Endothelial cell of umbilical vein (primary cell): ENCODE measurements at regions not wholly inside any gene's neighbourhood (a gene's known extent, or its start where the extent isn't known, plus 50 kb on each side); places are given as distances from the start of the nearest gene placed in this dataset.

Experiments used
- BruUV-seq: library from RNA; stranded (reverse); fragments of 400-500 nt; replicated peaks from 2 replicates; lab custom pipeline; 2021; lab: Mats Ljungman, UMichigan
- CTCF ChIA-PET: fragments of 300-600, 350-600 bp; sonication (Branson Sonifier 250); formaldehyde crosslinking; loops from one replicate; lab custom pipeline; 2021; ENCODE audit warnings: antibody characterized with exemption, inconsistent platforms; lab: Charles Lee
- POLR2A ChIA-PET: fragments of 300-600, 350-600 bp; sonication (Branson Sonifier 250); formaldehyde crosslinking; loops from one replicate; lab custom pipeline; 2021; ENCODE audit warnings: antibody characterized with exemption, inconsistent platforms; lab: Charles Lee
- DNase-seq: peaks from one replicate; pipeline ENCODE4 v3.0.0-alpha.2; 2011; ENCODE audit warnings: low read depth, low spot score
- FAIRE-seq: peaks from 2 replicates; lab custom pipeline; 2011; peaks lifted over from hg19 to GRCh38; lab: Jason Lieb, UNC
- H2AFZ ChIP-seq: 2 replicates; pipeline ENCODE4 v1.6.0; 2012; ENCODE audit warnings: low read depth, low read length, control low read depth, inconsistent platforms
- H3K27ac ChIP-seq: 2 replicates; pipeline ENCODE4 v1.5.1; 2011; ENCODE audit warnings: low read depth, mild to moderate bottlenecking, control low read depth, low read length, moderate library complexity; ENCODE audit not compliant: insufficient read depth
- H3K27me3 ChIP-seq, 2 experiments: 2 replicates each; pipeline versions ENCODE4 v1.6.0 to v1.6.1; 2011; ENCODE audit warnings: low read length in 2 of 2, mixed read lengths in 1 of 2; ENCODE audit not compliant: control insufficient read depth in 2 of 2, insufficient read depth in 2 of 2
- H3K36me3 ChIP-seq, 2 experiments: 2 replicates in 1 of 2; 3 replicates in 1 of 2; pipeline ENCODE4 v1.5.1; 2011; ENCODE audit warnings: low read length in 2 of 2, mild to moderate bottlenecking in 1 of 2, moderate library complexity in 1 of 2; ENCODE audit not compliant: control insufficient read depth in 2 of 2, insufficient read depth in 2 of 2; ENCODE audit errors: extremely low read depth in 1 of 2
- H3K4me1 ChIP-seq: 3 replicates; pipeline ENCODE4 v1.5.1; 2011; ENCODE audit warnings: mild to moderate bottlenecking, low read length; ENCODE audit not compliant: control insufficient read depth, insufficient read depth; ENCODE audit errors: extremely low read depth
- H3K4me2 ChIP-seq: 2 replicates; pipeline ENCODE4 v1.6.1; 2011; ENCODE audit warnings: low read length, control low read depth, mixed read lengths; ENCODE audit not compliant: insufficient read depth
- H3K4me3 ChIP-seq, 3 experiments: fragments of 200-600 bp in 1 of 3; sonication (generic), shearing (Covaris generic) in 1 of 3; replicated peaks in 1 of 3; 2 replicates each; pipeline ENCODE4 v1.5.1; 2011 to 2016; ENCODE audit warnings: control low read depth in 3 of 3, low read length in 3 of 3, mild to moderate bottlenecking in 2 of 3, inconsistent platforms in 1 of 3, low read depth in 1 of 3, moderate library complexity in 1 of 3; ENCODE audit not compliant: insufficient read depth in 1 of 3
- H3K79me2 ChIP-seq: 2 replicates; pipeline ENCODE4 v1.6.0; 2012; ENCODE audit warnings: low read length, inconsistent platforms; ENCODE audit not compliant: control insufficient read depth, insufficient read depth
- H3K9ac ChIP-seq: replicated peaks from 2 replicates; pipeline ENCODE3; 2011; ENCODE audit warnings: low read length, control low read depth; ENCODE audit not compliant: insufficient read depth; ENCODE audit errors: extremely low read depth
- H3K9me1 ChIP-seq: replicated peaks from 3 replicates; pipeline ENCODE4 v1.6.0; 2011; ENCODE audit warnings: mild to moderate bottlenecking, low read length; ENCODE audit not compliant: control insufficient read depth, insufficient read depth; ENCODE audit errors: extremely low read depth
- H3K9me3 ChIP-seq: replicated peaks from 2 replicates; pipeline ENCODE4 v1.5.1; 2012; ENCODE audit warnings: low read length, inconsistent platforms; ENCODE audit not compliant: control insufficient read depth, insufficient read depth
- H4K20me1 ChIP-seq: replicated peaks from 2 replicates; pipeline ENCODE3; 2011; ENCODE audit warnings: mild to moderate bottlenecking, low read length; ENCODE audit not compliant: control insufficient read depth, insufficient read depth; ENCODE audit errors: extremely low read depth
- CTCF ChIP-seq, 2 donors: IDR thresholded peaks; 1 replicate in 1 of 2; 2 replicates in 1 of 2; pipeline ENCODE4 v1.5.1; 2011; ENCODE audit warnings: low read length in 2 of 2, mild to moderate bottlenecking in 2 of 2, moderate library complexity in 2 of 2, control low read depth in 1 of 2, inconsistent platforms in 1 of 2, low read depth in 1 of 2; ENCODE audit not compliant: insufficient read depth in 1 of 2; ENCODE audit errors: extremely low read depth in 1 of 2
- EZH2 ChIP-seq: IDR thresholded peaks from 2 replicates; pipeline ENCODE4 v1.6.1; 2012; ENCODE audit warnings: borderline replicate concordance, low read depth, mild to moderate bottlenecking, moderate library complexity, low read length, inconsistent platforms; ENCODE audit not compliant: severe bottlenecking
- FOS ChIP-seq: IDR thresholded peaks from 2 replicates; pipeline ENCODE4 v1.6.1; 2011; ENCODE audit warnings: mild to moderate bottlenecking, low read length, moderate library complexity, borderline replicate concordance; ENCODE audit not compliant: insufficient read depth
- GATA2 ChIP-seq: IDR thresholded peaks from 2 replicates; pipeline ENCODE4 v1.7.0; 2011; ENCODE audit warnings: low read depth, mild to moderate bottlenecking, moderate library complexity, mixed read lengths, low read length; ENCODE audit not compliant: insufficient read length, insufficient read depth
- JUN ChIP-seq: IDR thresholded peaks from 2 replicates; pipeline ENCODE4 v1.6.1; 2011; ENCODE audit warnings: borderline replicate concordance, low read depth; ENCODE audit not compliant: insufficient read length, insufficient read depth
- MAX ChIP-seq: IDR thresholded peaks from 2 replicates; pipeline ENCODE4 v1.6.1; 2011; ENCODE audit not compliant: insufficient read depth, insufficient read length
- MYC ChIP-seq: IDR thresholded peaks from one replicate; pipeline ENCODE4 v1.6.1; 2011; ENCODE audit warnings: mild to moderate bottlenecking, low read depth, low read length
- POLR2AphosphoS5 ChIP-seq: IDR thresholded peaks from 2 replicates; pipeline ENCODE4 v1.6.1; 2012; ENCODE audit warnings: low read depth, mild to moderate bottlenecking, control low read depth, low read length, moderate library complexity; ENCODE audit not compliant: insufficient read depth
- dilution Hi-C: fragments of 300-500 bp; cut with MboI; formaldehyde crosslinking; loops from one replicate; pipeline ENCODE4 v1.15.0; 2019; ENCODE audit warnings: low sequenced_read_pairs; ENCODE audit not compliant: extremely low pct_ligation_motif_present
- intact Hi-C: fragments of 100-400 bp; cut with micrococcal nuclease; formaldehyde crosslinking; loops from one replicate; pipeline ENCODE4 v1.10.0; 2022

- BruUV-seq, result no TSS peak
- POLR2A ChIA-PET, result no interaction called here
Measured at GRCh38 chr12:47415054-47415453, 290.8 kb downstream of the RPAP3 start.

More at GRCh38 chr12:47415054-47415453, 290.8 kb downstream of the RPAP3 start:
- intact Hi-C loops, result no loop called here
- no peaks in the 10 kb centered on the region for H3K9me1 ChIP-seq
- H3K4me1 ChIP-seq, result no peaks in the 10 kb centered on the region
- no peak overlapping the region for H3K4me3 ChIP-seq
- H4K20me1 ChIP-seq, result no peaks in the 10 kb centered on the region
- FAIRE-seq (no peak), DNase-seq (no peak)
- CTCF ChIA-PET, result no interaction called here
- no peak for TF ChIP-seq GATA2
- no peak for TF ChIP-seq JUN
- no peak for TF ChIP-seq MAX
- no peak for TF ChIP-seq EZH2
- TF ChIP-seq MYC, result no peak
- TF ChIP-seq POLR2AphosphoS5, result no peak
- TF ChIP-seq FOS, result no peak
- no peak for TF ChIP-seq CTCF (IDR thresholded peaks at IDR 0.05; ENCODE audit: extremely low read depth in 1 of 2, insufficient read depth in 1 of 2, low read depth in 1 of 2, low read length in 2 of 2)
- H3K79me2 ChIP-seq, result no peaks in the 10 kb centered on the region
- dilution Hi-C loops, result no loop called here
- H3K27me3 ChIP-seq, result peaks cover 23 to 33% of the 10 kb centered on the region in 2 experiments
- H3K36me3 ChIP-seq, result no peaks in the 10 kb centered on the region
- no peaks in the 10 kb centered on the region for H3K9me3 ChIP-seq
- no peak overlapping the region for H3K9ac ChIP-seq
- no peak overlapping the region for H3K4me2 ChIP-seq
- no peak overlapping the region for H2AFZ ChIP-seq
- no peak overlapping the region for H3K27ac ChIP-seq
